GM23248 (cell line): ENCODE measurements at regions not wholly inside any gene's neighbourhood (a gene's known extent, or its start where the extent isn't known, plus 50 kb on each side); places are given as distances from the start of the nearest gene placed in this dataset.

Experiments
- DNase-seq: peaks from one replicate; pipeline ENCODE4 v3.0.0-alpha.2; 2015
- H2AFZ ChIP-seq: fragments of 200-600 bp; sonication (generic); 2 replicates; pipeline ENCODE4 v1.6.1; 2016; ENCODE audit warnings: antibody characterized with exemption
- H3F3A ChIP-seq: fragments of 200-600 bp; sonication (generic); 2 replicates; pipeline ENCODE4 v1.6.1; 2016; ENCODE audit warnings: mild to moderate bottlenecking, antibody characterized with exemption, mixed run types; ENCODE audit not compliant: insufficient read depth
- H3K27ac ChIP-seq: fragments of 200-600 bp; sonication (generic); 2 replicates; pipeline ENCODE4 v1.5.1; 2016; ENCODE audit warnings: mild to moderate bottlenecking
- H3K27me3 ChIP-seq: fragments of 200-600 bp; sonication (generic); replicated peaks from 2 replicates; pipeline ENCODE4 v1.6.1; 2016; ENCODE audit warnings: mild to moderate bottlenecking; ENCODE audit not compliant: insufficient read depth
- H3K36me3 ChIP-seq: fragments of 200-600 bp; sonication (generic); 2 replicates; pipeline ENCODE4 v1.6.1; 2016; ENCODE audit warnings: low read depth, mild to moderate bottlenecking
- H3K4me1 ChIP-seq: fragments of 200-600 bp; sonication (generic); 2 replicates; pipeline ENCODE4 v1.6.1; 2016; ENCODE audit warnings: mild to moderate bottlenecking; ENCODE audit not compliant: insufficient read depth
- H3K4me2 ChIP-seq: fragments of 200-600 bp; sonication (generic); one replicate; pipeline ENCODE4 v1.6.1; 2016; ENCODE audit warnings: mild to moderate bottlenecking; ENCODE audit not compliant: unreplicated experiment
- H3K4me3 ChIP-seq: fragments of 200-600 bp; sonication (generic); 2 replicates; pipeline ENCODE4 v1.5.1; 2016; ENCODE audit warnings: mild to moderate bottlenecking
- H3K79me2 ChIP-seq: fragments of 200-600 bp; sonication (generic); 2 replicates; pipeline ENCODE4 v1.6.1; 2016; ENCODE audit warnings: mild to moderate bottlenecking; ENCODE audit not compliant: insufficient read depth
- H3K9ac ChIP-seq: fragments of 200-600 bp; sonication (generic); 2 replicates; pipeline ENCODE4 v1.6.1; 2016; ENCODE audit warnings: mild to moderate bottlenecking
- H3K9me2 ChIP-seq: fragments of 200-600 bp; sonication (generic); 2 replicates; pipeline ENCODE4 v1.6.1; 2016; ENCODE audit warnings: mixed run types, mild to moderate bottlenecking, moderate library complexity; ENCODE audit not compliant: insufficient read depth
- H3K9me3 ChIP-seq: fragments of 200-600 bp; sonication (generic); one replicate; pipeline ENCODE4 v1.6.1; 2017; ENCODE audit warnings: low read depth
- H4K20me1 ChIP-seq: fragments of 200-600 bp; sonication (generic); 2 replicates; pipeline ENCODE4 v1.6.0; 2016; ENCODE audit not compliant: insufficient read depth
- EZH2 ChIP-seq: fragments of 200-600 bp; sonication (generic); IDR thresholded peaks from 2 replicates; pipeline ENCODE4 v1.6.1; 2018; ENCODE audit warnings: antibody characterized with exemption, mild to moderate bottlenecking; ENCODE audit not compliant: insufficient read depth, poor library complexity, severe bottlenecking
- EZH2phosphoT487 ChIP-seq: fragments of 200-600 bp; sonication (generic); IDR thresholded peaks from 2 replicates; pipeline ENCODE4 v1.6.1; 2018; ENCODE audit warnings: antibody characterized with exemption, moderate library complexity, mild to moderate bottlenecking, low read depth; ENCODE audit not compliant: insufficient read depth
- WGBS, 2 experiments: methylation state at CpG; one replicate each; pipeline ENCODE4 v1.1.6; 2015 to 2017; ENCODE audit warnings: low lambda C conversion rate in 2 of 2, low coverage in 1 of 2; ENCODE audit errors: missing lambda C conversion rate in 2 of 2; 5-methylcytosine and 5-hydroxymethylcytosine counted together
- in situ Hi-C: fragments of 300-500 bp; cut with MboI; formaldehyde crosslinking; loops from 2 replicates; pipeline ENCODE4 v1.15.0; 2020

DNA sequence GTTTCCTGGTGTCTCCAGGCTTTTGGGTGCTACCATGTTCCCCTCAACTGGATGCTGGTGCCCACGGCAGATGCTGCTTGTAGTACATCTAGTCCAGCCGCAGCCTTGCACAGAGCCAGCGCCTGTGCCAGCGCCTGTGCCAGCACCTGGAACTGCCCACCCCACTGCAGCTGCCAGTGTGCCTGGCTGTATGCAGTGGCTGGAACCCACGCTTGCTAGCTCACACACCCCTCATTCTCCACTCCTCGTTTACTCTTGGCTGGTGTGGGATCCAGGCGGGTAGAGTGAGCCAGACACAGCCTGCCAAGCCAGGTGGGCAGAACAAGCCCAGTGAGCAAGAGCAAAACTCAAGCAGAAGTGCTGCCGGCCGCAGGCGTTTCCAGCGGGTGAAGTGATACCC lies 428.6 kb downstream of the SLITRK1 start:
- H3K4me1 ChIP-seq: peaks cover 22% of the 10 kb centered on the region
- no peaks in the 10 kb centered on the region for H4K20me1 ChIP-seq
- no peaks in the 10 kb centered on the region for H3K9me3 ChIP-seq
- H3F3A ChIP-seq: peaks cover 23% of the 10 kb centered on the region
- no peak for TF ChIP-seq EZH2phosphoT487
- no peak for TF ChIP-seq EZH2
- H3K4me2 ChIP-seq: no peak overlapping the region
- 88 to 89% methylated on average over 11 of the region's 11 CpGs for WGBS, 2 experiments
- no peaks in the 10 kb centered on the region for H3K36me3 ChIP-seq
- no peaks in the 10 kb centered on the region for H3K27me3 ChIP-seq
- in situ Hi-C loops: no loop called here
- H3K79me2 ChIP-seq: no peaks in the 10 kb centered on the region
- DNase-seq: no peak
- no peak overlapping the region for H2AFZ ChIP-seq
- no peak overlapping the region for H3K9ac ChIP-seq
- no peak overlapping the region for H3K27ac ChIP-seq
- H3K4me3 ChIP-seq: no peak overlapping the region
- H3K9me2 ChIP-seq: no peaks in the 10 kb centered on the region

DNA sequence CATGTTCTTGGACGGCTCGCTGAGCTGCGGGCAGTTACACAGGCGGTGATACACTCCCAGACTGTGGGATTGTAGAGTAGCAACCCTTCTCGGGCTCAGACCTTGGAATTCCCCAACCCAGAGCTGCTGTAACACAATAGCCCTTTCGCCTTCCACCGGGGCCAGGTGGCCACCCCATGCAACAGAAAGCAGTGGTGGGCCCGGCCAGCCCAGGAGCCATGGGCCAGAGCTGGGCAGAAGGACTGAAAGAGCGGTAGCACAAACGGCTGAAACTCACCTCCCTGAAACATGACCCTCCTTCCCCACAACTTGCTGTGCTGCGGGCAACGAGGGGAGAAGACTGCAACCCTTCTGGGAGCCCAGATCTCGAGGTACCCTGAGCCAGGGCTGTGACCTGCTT lies 429.0 kb downstream of the SLITRK1 start:
- DNase-seq: no peak
- Histone ChIP-seq H3K4me2 (no peak overlapping the region), H3K4me3 (no peak overlapping the region), H3K36me3 (no peaks in the 10 kb centered on the region), H3F3A (peaks cover 24% of the 10 kb centered on the region), H3K9me2 (no peaks in the 10 kb centered on the region), H3K9ac (no peak overlapping the region), H3K9me3 (no peaks in the 10 kb centered on the region), H3K79me2 (no peaks in the 10 kb centered on the region), H3K4me1 (peaks cover 23% of the 10 kb centered on the region), H2AFZ (no peak overlapping the region), H3K27ac (no peak overlapping the region), H3K27me3 (no peaks in the 10 kb centered on the region), H4K20me1 (no peaks in the 10 kb centered on the region)
- WGBS, 2 experiments: 86 to 88% methylated on average over 13 of the region's 13 CpGs
- TF ChIP-seq EZH2 (no peak), EZH2phosphoT487 (no peak)
- in situ Hi-C loops: no loop called here

DNA sequence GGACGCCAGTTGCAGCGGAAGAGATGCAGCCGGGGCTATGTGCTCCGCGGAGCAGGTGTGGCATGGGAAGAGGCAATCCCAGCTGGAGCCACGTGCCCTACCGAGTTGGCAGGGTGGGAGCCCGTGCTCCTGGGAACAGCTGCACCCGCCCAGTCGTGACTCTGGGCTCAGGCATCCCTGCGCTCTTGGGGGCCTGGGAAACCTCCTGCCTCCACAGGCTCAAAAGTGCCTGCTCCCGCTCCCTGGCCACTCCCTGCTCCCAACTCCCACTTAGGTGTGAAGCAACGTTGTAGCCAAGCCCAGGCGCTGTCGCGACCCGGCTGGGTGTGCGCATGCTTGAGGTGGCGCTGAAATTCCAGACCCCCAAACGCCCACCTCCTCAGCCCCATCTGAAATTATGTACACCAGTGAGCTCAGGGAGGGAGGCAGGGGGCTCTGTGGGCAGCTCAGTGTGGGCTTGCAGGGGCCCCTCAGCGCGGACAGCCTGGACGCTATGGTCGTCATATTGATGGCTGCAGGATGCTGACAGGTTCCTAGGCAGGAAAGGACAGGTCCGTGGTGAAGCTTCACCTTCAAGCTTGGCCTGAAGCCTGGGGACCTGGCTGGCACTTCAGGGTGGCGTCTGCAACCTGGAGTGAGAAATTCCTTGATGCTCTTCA lies 429.9 kb downstream of the SLITRK1 start:
- Histone ChIP-seq H3K9me2 (no peaks in the 10 kb centered on the region), H3K4me3 (no peak overlapping the region), H3K36me3 (no peaks in the 10 kb centered on the region), H3K79me2 (no peaks in the 10 kb centered on the region), H3K27me3 (no peaks in the 10 kb centered on the region), H3K4me2 (no peak overlapping the region), H4K20me1 (no peaks in the 10 kb centered on the region), H3K4me1 (peaks cover 23% of the 10 kb centered on the region), H3F3A (peaks cover 24% of the 10 kb centered on the region), H3K9me3 (no peaks in the 10 kb centered on the region), H3K9ac (no peak overlapping the region), H2AFZ (no peak overlapping the region), H3K27ac (no peak overlapping the region)
- TF ChIP-seq EZH2phosphoT487: no peak
- no peak for TF ChIP-seq EZH2
- WGBS, 2 experiments: 87% methylated on average over 19 to 26 of the region's 26 CpGs
- DNase-seq: no peak
- in situ Hi-C loops: no loop called here

DNA sequence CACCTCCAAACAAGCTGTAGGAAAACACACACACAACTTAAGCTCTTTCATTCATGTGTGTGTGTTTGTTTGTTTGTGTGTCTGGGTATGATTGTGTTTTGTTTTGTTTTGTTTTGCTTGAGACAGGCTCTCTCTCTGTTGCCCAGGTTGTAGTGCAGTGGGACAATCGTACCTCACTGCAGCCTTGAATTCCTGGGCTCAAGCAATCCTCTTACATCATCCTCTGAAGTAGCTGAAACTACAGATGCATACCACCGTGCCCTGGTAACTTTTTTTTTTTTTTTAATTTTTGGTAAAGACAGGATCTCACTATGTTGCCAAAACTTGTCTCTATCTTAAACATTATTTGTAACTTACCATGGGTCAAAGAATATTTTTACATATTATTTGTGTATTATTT lies 431.7 kb downstream of the SLITRK1 start:
- H3K9me2 ChIP-seq: no peaks in the 10 kb centered on the region
- in situ Hi-C loops: no loop called here
- H3F3A ChIP-seq: peaks cover 24% of the 10 kb centered on the region
- H3K36me3 ChIP-seq: no peaks in the 10 kb centered on the region
- H3K27ac ChIP-seq: peak overlapping the region; percentile 48; the same call in 1 of the 2 replicates
- no peaks in the 10 kb centered on the region for H3K9me3 ChIP-seq
- peak overlapping the region; percentile 67 for H3K4me2 ChIP-seq
- no peaks in the 10 kb centered on the region for H4K20me1 ChIP-seq
- DNase-seq: peak; percentile 18
- peaks cover 23% of the 10 kb centered on the region for H3K4me1 ChIP-seq
- 36 to 52% methylated on average over 2 of the region's 2 CpGs for WGBS, 2 experiments
- no peaks in the 10 kb centered on the region for H3K27me3 ChIP-seq
- H2AFZ ChIP-seq: peak overlapping the region; percentile 53
- no peaks in the 10 kb centered on the region for H3K79me2 ChIP-seq
- H3K9ac ChIP-seq: no peak overlapping the region
- 0 out of 2 replicates have a peak overlapping the region, but pooled peaks have one; percentile 41 for H3K4me3 ChIP-seq
- TF ChIP-seq EZH2 (no peak), EZH2phosphoT487 (no peak)
